SK-N-SH (cell line): ENCODE measurements at regions not wholly inside any gene's neighbourhood (a gene's known extent, or its start where the extent isn't known, plus 50 kb on each side); places are given as distances from the start of the nearest gene placed in this dataset.

ENCODE experiments used
- CTCF ChIA-PET: fragments of 300-600, 350-600 bp; formaldehyde crosslinking; extraction: SDS; loops from one replicate; lab custom pipeline; 2021; lab: Yijun Ruan, JAX
- POLR2A ChIA-PET: fragments of 350-600 bp; sonication (Branson Sonifier 250); formaldehyde crosslinking; extraction: SDS; loops from one replicate; lab custom pipeline; 2020; ENCODE audit warnings: antibody characterized with exemption, inconsistent platforms; lab: Yijun Ruan, JAX
- DNase-seq: peaks from one replicate; pipeline ENCODE4 v3.0.0; 2012
- H2AFZ ChIP-seq: fragments of 200-600 bp; sonication (generic); 2 replicates; pipeline ENCODE4 v1.8.1; 2016; ENCODE audit warnings: antibody characterized with exemption, mild to moderate bottlenecking, low read depth
- H3F3A ChIP-seq: fragments of 200-600 bp; sonication (generic); replicated peaks from 2 replicates; pipeline ENCODE3; 2016; ENCODE audit warnings: antibody characterized with exemption, mild to moderate bottlenecking; ENCODE audit not compliant: insufficient read depth
- H3K27ac ChIP-seq, 2 experiments: fragments of 200-500 bp in 1 of 2; fragments of 200-600 bp in 1 of 2; sonication (Bioruptor generic) in 1 of 2; sonication (generic), shearing (Covaris generic) in 1 of 2; 2 replicates each; pipeline versions ENCODE4 v1.5.1 to v1.6.1; 2014 to 2016; ENCODE audit warnings: low read depth in 2 of 2, inconsistent platforms in 1 of 2, low read length in 1 of 2, mild to moderate bottlenecking in 1 of 2, mixed read lengths in 1 of 2
- H3K27me3 ChIP-seq: fragments of 200-600 bp; sonication (generic), shearing (Covaris generic); 2 replicates; pipeline ENCODE4 v1.6.1; 2016; ENCODE audit warnings: mixed run types; ENCODE audit not compliant: insufficient read depth
- H3K36me3 ChIP-seq, 2 experiments: fragments of 200-500 bp in 1 of 2; fragments of 200-600 bp in 1 of 2; sonication (Bioruptor generic) in 1 of 2; sonication (generic) in 1 of 2; replicated peaks in 1 of 2; 2 replicates each; pipeline versions ENCODE3 to v1.5.1; 2014 to 2016; ENCODE audit warnings: low read length in 1 of 2, mild to moderate bottlenecking in 1 of 2; ENCODE audit not compliant: insufficient read depth in 2 of 2, control insufficient read depth in 1 of 2
- H3K4me1 ChIP-seq, 2 experiments: fragments of 200-500 bp in 1 of 2; fragments of 200-600 bp in 1 of 2; sonication (Bioruptor generic) in 1 of 2; sonication (generic), shearing (Covaris generic) in 1 of 2; 2 replicates each; pipeline versions ENCODE4 v1.5.1 to v1.6.1; 2014 to 2016; ENCODE audit warnings: low read depth in 1 of 2, low read length in 1 of 2, mixed run types in 1 of 2; ENCODE audit not compliant: insufficient read depth in 2 of 2, control insufficient read depth in 1 of 2
- H3K4me2 ChIP-seq: fragments of 200-600 bp; sonication (generic), shearing (Covaris generic); 2 replicates; pipeline ENCODE4 v1.6.1; 2017; ENCODE audit warnings: mixed run types
- H3K4me3 ChIP-seq, 2 experiments: fragments of 200-500 bp in 1 of 2; fragments of 200-600 bp in 1 of 2; sonication (Bioruptor generic) in 1 of 2; sonication (generic), shearing (Covaris generic) in 1 of 2; 2 replicates each; pipeline versions ENCODE4 v1.5.1 to v1.8.1; 2014 to 2016; ENCODE audit warnings: low read depth in 2 of 2, inconsistent platforms in 1 of 2, low read length in 1 of 2, mild to moderate bottlenecking in 1 of 2, mixed read lengths in 1 of 2, moderate library complexity in 1 of 2
- H3K79me2 ChIP-seq: fragments of 200-600 bp; sonication (generic); 2 replicates; pipeline ENCODE4 v1.8.1; 2017; ENCODE audit warnings: mild to moderate bottlenecking; ENCODE audit not compliant: insufficient read depth
- H3K9ac ChIP-seq: fragments of 200-600 bp; sonication (generic); 2 replicates; pipeline ENCODE4 v1.6.1; 2017; ENCODE audit warnings: mixed run types
- H3K9me2 ChIP-seq: fragments of 200-600 bp; sonication (generic); 2 replicates; pipeline ENCODE4 v1.6.1; 2017; ENCODE audit warnings: mixed run types
- H3K9me3 ChIP-seq: fragments of 200-600 bp; sonication (generic); 2 replicates; pipeline ENCODE4 v1.6.1; 2017; ENCODE audit warnings: mixed run types, mild to moderate bottlenecking, moderate library complexity
- H4K20me1 ChIP-seq: fragments of 200-600 bp; sonication (generic); 2 replicates; pipeline ENCODE4 v1.6.1; 2017; ENCODE audit warnings: mild to moderate bottlenecking, mixed run types; ENCODE audit not compliant: insufficient read depth
- ELF1 ChIP-seq: IDR thresholded peaks from 2 replicates; pipeline ENCODE4 v1.4.0; 2012
- EP300 ChIP-seq, 2 experiments: IDR thresholded peaks; 2 replicates each; pipeline versions ENCODE4 v1.4.0 to v1.6.1; 2012; ENCODE audit warnings: borderline replicate concordance in 1 of 2, low read depth in 1 of 2, low read length in 1 of 2
- FOXM1 ChIP-seq: IDR thresholded peaks from 2 replicates; pipeline ENCODE4 v1.4.0; 2012; ENCODE audit warnings: low read depth, mild to moderate bottlenecking
- GABPA ChIP-seq: IDR thresholded peaks from 2 replicates; pipeline ENCODE4 v1.4.0; 2012; ENCODE audit warnings: low read depth, mild to moderate bottlenecking
- GATA2 ChIP-seq: sonication (generic); formaldehyde crosslinking; IDR thresholded peaks from 2 replicates; pipeline ENCODE4 v1.5.0; 2020; ENCODE audit warnings: mild to moderate bottlenecking, missing genetic modification reagents
- MEF2A ChIP-seq: IDR thresholded peaks from 2 replicates; pipeline ENCODE4 v1.4.0; 2012; ENCODE audit warnings: low read depth, borderline replicate concordance
- MXI1 ChIP-seq: IDR thresholded peaks from 2 replicates; pipeline ENCODE4 v1.6.1; 2012; ENCODE audit warnings: mild to moderate bottlenecking, low read depth, low read length, improper control_type of control experiment
- NFIC ChIP-seq: IDR thresholded peaks from 2 replicates; pipeline ENCODE4 v1.4.0; 2012; ENCODE audit warnings: borderline replicate concordance
- NRF1 ChIP-seq: IDR thresholded peaks from 2 replicates; pipeline ENCODE4 v1.6.1; 2012; ENCODE audit warnings: low read depth, mild to moderate bottlenecking, low read length
- RCOR1 ChIP-seq: fragments of 150-350 bp; IDR thresholded peaks from 2 replicates; pipeline ENCODE4 v1.6.1; 2017; ENCODE audit warnings: antibody characterized with exemption, low read length
- RXRA ChIP-seq: IDR thresholded peaks from 2 replicates; pipeline ENCODE4 v1.4.0; 2012; ENCODE audit warnings: low read depth, mild to moderate bottlenecking, borderline replicate concordance
- TAF1 ChIP-seq: IDR thresholded peaks from 2 replicates; pipeline ENCODE4 v1.6.1; 2012; ENCODE audit warnings: low read depth, mild to moderate bottlenecking, low read length, moderate library complexity, borderline replicate concordance
- USF1 ChIP-seq: IDR thresholded peaks from 2 replicates; pipeline ENCODE4 v1.4.0; 2012; ENCODE audit warnings: low read depth, borderline replicate concordance
- USF2 ChIP-seq: fragments of 150-350 bp; IDR thresholded peaks from 2 replicates; pipeline ENCODE4 v1.6.1; 2017; ENCODE audit warnings: antibody characterized with exemption, low read length, low read depth, borderline replicate concordance
- YY1 ChIP-seq: IDR thresholded peaks from 2 replicates; pipeline ENCODE4 v1.4.0; 2012; ENCODE audit warnings: low read depth, mild to moderate bottlenecking
- TF ChIP-seq, protein P1 (sequence below): IDR thresholded peaks from 2 replicates; pipeline ENCODE4 v1.6.1; 2012; ENCODE audit warnings: mild to moderate bottlenecking, low read depth, low read length, moderate library complexity

GRCh38 chr2:176820371-176820932, 392.1 kb upstream of the HNRNPA3 start:
- no peaks in the 10 kb centered on the region for H3K36me3 ChIP-seq
- no peak for DNase-seq
- H3K9ac ChIP-seq: no peak overlapping the region
- ChIA-PET CTCF (interaction anchor here (0.6 to 12.2 kb wide), 14 partner anchors 8 to 710 kb away, joined by 3 to 231 read pairs (median 3); no protein-coding TSS in a partner anchor), POLR2A (no interaction called here)
- H3F3A ChIP-seq: no peaks in the 10 kb centered on the region
- H3K27me3 ChIP-seq: no peaks in the 10 kb centered on the region
- no peak overlapping the region for H3K4me2 ChIP-seq
- H3K9me3 ChIP-seq: no peaks in the 10 kb centered on the region
- no peaks in the 10 kb centered on the region for H3K9me2 ChIP-seq
- no peaks in the 10 kb centered on the region; a peak in 2 of 4 replicates for H3K4me1 ChIP-seq
- no peaks in the 10 kb centered on the region for H3K79me2 ChIP-seq
- H3K27ac ChIP-seq: no peak overlapping the region
- H2AFZ ChIP-seq: no peak overlapping the region
- no peaks in the 10 kb centered on the region for H4K20me1 ChIP-seq
- no peak for TF ChIP-seq RXRA
- TF ChIP-seq YY1: no peak
- TF ChIP-seq FOXM1: no peak
- TF ChIP-seq GATA2 (CRISPR knock-in tag): no peak
- TF ChIP-seq USF2: no peak
- no peak for TF ChIP-seq TAF1
- TF ChIP-seq MEF2A: no peak
- TF ChIP-seq RCOR1: no peak
- no peak for TF ChIP-seq MXI1
- no peak for TF ChIP-seq GABPA
- no peak for TF ChIP-seq ELF1
- TF ChIP-seq, protein P1, sequence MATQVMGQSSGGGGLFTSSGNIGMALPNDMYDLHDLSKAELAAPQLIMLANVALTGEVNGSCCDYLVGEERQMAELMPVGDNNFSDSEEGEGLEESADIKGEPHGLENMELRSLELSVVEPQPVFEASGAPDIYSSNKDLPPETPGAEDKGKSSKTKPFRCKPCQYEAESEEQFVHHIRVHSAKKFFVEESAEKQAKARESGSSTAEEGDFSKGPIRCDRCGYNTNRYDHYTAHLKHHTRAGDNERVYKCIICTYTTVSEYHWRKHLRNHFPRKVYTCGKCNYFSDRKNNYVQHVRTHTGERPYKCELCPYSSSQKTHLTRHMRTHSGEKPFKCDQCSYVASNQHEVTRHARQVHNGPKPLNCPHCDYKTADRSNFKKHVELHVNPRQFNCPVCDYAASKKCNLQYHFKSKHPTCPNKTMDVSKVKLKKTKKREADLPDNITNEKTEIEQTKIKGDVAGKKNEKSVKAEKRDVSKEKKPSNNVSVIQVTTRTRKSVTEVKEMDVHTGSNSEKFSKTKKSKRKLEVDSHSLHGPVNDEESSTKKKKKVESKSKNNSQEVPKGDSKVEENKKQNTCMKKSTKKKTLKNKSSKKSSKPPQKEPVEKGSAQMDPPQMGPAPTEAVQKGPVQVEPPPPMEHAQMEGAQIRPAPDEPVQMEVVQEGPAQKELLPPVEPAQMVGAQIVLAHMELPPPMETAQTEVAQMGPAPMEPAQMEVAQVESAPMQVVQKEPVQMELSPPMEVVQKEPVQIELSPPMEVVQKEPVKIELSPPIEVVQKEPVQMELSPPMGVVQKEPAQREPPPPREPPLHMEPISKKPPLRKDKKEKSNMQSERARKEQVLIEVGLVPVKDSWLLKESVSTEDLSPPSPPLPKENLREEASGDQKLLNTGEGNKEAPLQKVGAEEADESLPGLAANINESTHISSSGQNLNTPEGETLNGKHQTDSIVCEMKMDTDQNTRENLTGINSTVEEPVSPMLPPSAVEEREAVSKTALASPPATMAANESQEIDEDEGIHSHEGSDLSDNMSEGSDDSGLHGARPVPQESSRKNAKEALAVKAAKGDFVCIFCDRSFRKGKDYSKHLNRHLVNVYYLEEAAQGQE: no peak
- no peak for TF ChIP-seq NFIC
- no peak for TF ChIP-seq USF1
- TF ChIP-seq NRF1: no peak
- TF ChIP-seq EP300 (IDR thresholded peaks at IDR 0.05; ENCODE audit: borderline replicate concordance in 1 of 2, low read depth in 1 of 2, low read length in 1 of 2): no peak
- no peak overlapping the region for H3K4me3 ChIP-seq
